WTC11 (cell line): ENCODE measurements at regions not wholly inside any gene's neighbourhood (a gene's known extent, or its start where the extent isn't known, plus 50 kb on each side); places are given as distances from the start of the nearest gene placed in this dataset.

Source experiments
- ATAC-seq: fragments of 200-7000 bp; cut with Tn5 transposase; 2 replicates; pipeline ENCODE4 v1.10.0; 2021; ENCODE audit warnings: mild to moderate bottlenecking, moderate library complexity
- CTCF ChIA-PET: fragments of 300-600 bp; sonication (Branson Sonifier 250); formaldehyde crosslinking; loops from one replicate; lab custom pipeline; 2021; ENCODE audit warnings: antibody characterized with exemption; lab: Charles Lee
- POLR2A ChIA-PET: fragments of 350-600 bp; sonication (Branson Sonifier 250); formaldehyde crosslinking; loops from one replicate; lab custom pipeline; 2021; ENCODE audit warnings: antibody characterized with exemption; lab: Charles Lee
- DNase-seq: peaks from one replicate; pipeline ENCODE4 v3.0.0; 2021; ENCODE audit warnings: low spot score
- H3K27ac Mint-ChIP-seq: 2 replicates; pipeline ENCODE4 v1.8.0; 2021; ENCODE audit warnings: mixed read lengths
- H3K27me3 Mint-ChIP-seq: 2 replicates; pipeline ENCODE4 v1.8.0; 2021; ENCODE audit warnings: low read depth, mild to moderate bottlenecking, moderate library complexity, mixed read lengths
- H3K36me3 Mint-ChIP-seq: 2 replicates; pipeline ENCODE4 v1.8.0; 2021; ENCODE audit warnings: mixed read lengths
- H3K4me1 Mint-ChIP-seq: 2 replicates; pipeline ENCODE4 v1.8.0; 2022; ENCODE audit warnings: mixed read lengths
- H3K4me3 Mint-ChIP-seq: 2 replicates; pipeline ENCODE4 v1.8.0; 2021; ENCODE audit warnings: mild to moderate bottlenecking, moderate library complexity, mixed read lengths
- H3K9me3 Mint-ChIP-seq: 2 replicates; pipeline ENCODE4 v1.8.0; 2021; ENCODE audit warnings: mixed read lengths
- AFF4 ChIP-seq: sonication (generic); formaldehyde crosslinking; IDR thresholded peaks from 2 replicates; pipeline ENCODE4 v1.8.1; 2023; ENCODE audit warnings: mild to moderate bottlenecking, missing genetic modification reagents, borderline replicate concordance
- CREM ChIP-seq: sonication (generic); formaldehyde crosslinking; IDR thresholded peaks from 2 replicates; pipeline ENCODE4 v1.8.1; 2022; ENCODE audit warnings: mild to moderate bottlenecking, missing genetic modification reagents, moderate library complexity
- ERG ChIP-seq: fragments of 250-450 bp; sonication (Bioruptor Pico); IDR thresholded peaks from 2 replicates; pipeline ENCODE4 v1.8.0; 2021; ENCODE audit warnings: mild to moderate bottlenecking
- FOXJ3 ChIP-seq: sonication (generic); formaldehyde crosslinking; IDR thresholded peaks from 2 replicates; pipeline ENCODE4 v1.9.0; 2021; ENCODE audit warnings: missing genetic modification reagents, mild to moderate bottlenecking, borderline replicate concordance
- HMGA2 ChIP-seq: fragments of 250-450 bp; sonication (Bioruptor Pico); IDR thresholded peaks from 2 replicates; pipeline ENCODE4 v1.4.0; 2021; ENCODE audit warnings: mild to moderate bottlenecking, moderate library complexity
- JAZF1 ChIP-seq: fragments of 250-450 bp; sonication (Bioruptor Pico); IDR thresholded peaks from 2 replicates; pipeline ENCODE4 v1.9.0; 2021; ENCODE audit warnings: moderate library complexity, mild to moderate bottlenecking, inconsistent platforms
- NR3C1 ChIP-seq: sonication (generic); formaldehyde crosslinking; conservative IDR thresholded peaks from 2 replicates; pipeline ENCODE4 v1.8.1; 2023; ENCODE audit warnings: low read depth, mild to moderate bottlenecking, missing genetic modification reagents
- PRRX2 ChIP-seq: fragments of 250-450 bp; sonication (Bioruptor Pico); IDR thresholded peaks from 2 replicates; pipeline ENCODE4 v1.8.0; 2021; ENCODE audit warnings: mild to moderate bottlenecking
- RORB ChIP-seq: fragments of 250-450 bp; sonication (Bioruptor Pico); IDR thresholded peaks from 2 replicates; pipeline ENCODE4 v1.9.0; 2021; ENCODE audit warnings: mild to moderate bottlenecking
- TCF7 ChIP-seq: sonication (generic); formaldehyde crosslinking; IDR thresholded peaks from 2 replicates; pipeline ENCODE4 v1.8.0; 2022; ENCODE audit warnings: mild to moderate bottlenecking, low read depth, missing genetic modification reagents, moderate library complexity
- ZBTB21 ChIP-seq: sonication (generic); formaldehyde crosslinking; IDR thresholded peaks from 2 replicates; pipeline ENCODE4 v1.8.1; 2023; ENCODE audit warnings: mild to moderate bottlenecking, missing genetic modification reagents, borderline replicate concordance
- ZBTB43 ChIP-seq: sonication (generic); formaldehyde crosslinking; IDR thresholded peaks from 2 replicates; pipeline ENCODE4 v1.8.1; 2023; ENCODE audit warnings: mild to moderate bottlenecking, missing genetic modification reagents
- ZNF121 ChIP-seq: sonication (generic); formaldehyde crosslinking; IDR thresholded peaks from 2 replicates; pipeline ENCODE4 v1.8.0; 2023; ENCODE audit warnings: missing genetic modification reagents
- ZNF281 ChIP-seq: sonication (generic); formaldehyde crosslinking; IDR thresholded peaks from 2 replicates; pipeline ENCODE4 v1.8.0; 2023; ENCODE audit warnings: mild to moderate bottlenecking, missing genetic modification reagents
- TF ChIP-seq, protein P1 (sequence below): sonication (generic); formaldehyde crosslinking; IDR thresholded peaks from 2 replicates; pipeline ENCODE4 v1.8.0; 2023; ENCODE audit warnings: missing genetic modification reagents, mild to moderate bottlenecking, borderline replicate concordance

GRCh38 chr18:42513441-42513840 lies 558.4 kb downstream of the PIK3C3 start (continued):
- TF ChIP-seq ERG (CRISPR knock-in tag) (no peak), ZBTB21 (CRISPR knock-in tag) (no peak)

- ATAC-seq: no peak
Measured at GRCh38 chr18:42514512-42514911, 559.5 kb downstream of the PIK3C3 start.

More at GRCh38 chr18:42514512-42514911, 559.5 kb downstream of the PIK3C3 start:
- peaks cover 5% of the 10 kb centered on the region for H3K4me1 Mint-ChIP-seq
- no peaks in the 10 kb centered on the region for H3K27me3 Mint-ChIP-seq
- ChIA-PET CTCF (no interaction called here), POLR2A (no interaction called here)
- H3K27ac Mint-ChIP-seq: no peak overlapping the region
- 0 out of 2 replicates have a peak, but pooled peaks cover 2% of the 10 kb centered on the region for H3K36me3 Mint-ChIP-seq
- peaks cover 6% of the 10 kb centered on the region for H3K9me3 Mint-ChIP-seq
- DNase-seq: no peak
- no peak overlapping the region for H3K4me3 Mint-ChIP-seq
- TF ChIP-seq ZNF281: no peak
- TF ChIP-seq ZBTB43 (CRISPR knock-in tag): no peak
- no peak for TF ChIP-seq NR3C1 (CRISPR knock-in tag)
- no peak for TF ChIP-seq TCF7 (CRISPR knock-in tag)
- TF ChIP-seq PRRX2 (CRISPR knock-in tag): no peak
- no peak for TF ChIP-seq JAZF1 (CRISPR knock-in tag)
- no peak for TF ChIP-seq FOXJ3 (CRISPR knock-in tag)
- TF ChIP-seq AFF4 (CRISPR knock-in tag): no peak
- TF ChIP-seq, protein P1, sequence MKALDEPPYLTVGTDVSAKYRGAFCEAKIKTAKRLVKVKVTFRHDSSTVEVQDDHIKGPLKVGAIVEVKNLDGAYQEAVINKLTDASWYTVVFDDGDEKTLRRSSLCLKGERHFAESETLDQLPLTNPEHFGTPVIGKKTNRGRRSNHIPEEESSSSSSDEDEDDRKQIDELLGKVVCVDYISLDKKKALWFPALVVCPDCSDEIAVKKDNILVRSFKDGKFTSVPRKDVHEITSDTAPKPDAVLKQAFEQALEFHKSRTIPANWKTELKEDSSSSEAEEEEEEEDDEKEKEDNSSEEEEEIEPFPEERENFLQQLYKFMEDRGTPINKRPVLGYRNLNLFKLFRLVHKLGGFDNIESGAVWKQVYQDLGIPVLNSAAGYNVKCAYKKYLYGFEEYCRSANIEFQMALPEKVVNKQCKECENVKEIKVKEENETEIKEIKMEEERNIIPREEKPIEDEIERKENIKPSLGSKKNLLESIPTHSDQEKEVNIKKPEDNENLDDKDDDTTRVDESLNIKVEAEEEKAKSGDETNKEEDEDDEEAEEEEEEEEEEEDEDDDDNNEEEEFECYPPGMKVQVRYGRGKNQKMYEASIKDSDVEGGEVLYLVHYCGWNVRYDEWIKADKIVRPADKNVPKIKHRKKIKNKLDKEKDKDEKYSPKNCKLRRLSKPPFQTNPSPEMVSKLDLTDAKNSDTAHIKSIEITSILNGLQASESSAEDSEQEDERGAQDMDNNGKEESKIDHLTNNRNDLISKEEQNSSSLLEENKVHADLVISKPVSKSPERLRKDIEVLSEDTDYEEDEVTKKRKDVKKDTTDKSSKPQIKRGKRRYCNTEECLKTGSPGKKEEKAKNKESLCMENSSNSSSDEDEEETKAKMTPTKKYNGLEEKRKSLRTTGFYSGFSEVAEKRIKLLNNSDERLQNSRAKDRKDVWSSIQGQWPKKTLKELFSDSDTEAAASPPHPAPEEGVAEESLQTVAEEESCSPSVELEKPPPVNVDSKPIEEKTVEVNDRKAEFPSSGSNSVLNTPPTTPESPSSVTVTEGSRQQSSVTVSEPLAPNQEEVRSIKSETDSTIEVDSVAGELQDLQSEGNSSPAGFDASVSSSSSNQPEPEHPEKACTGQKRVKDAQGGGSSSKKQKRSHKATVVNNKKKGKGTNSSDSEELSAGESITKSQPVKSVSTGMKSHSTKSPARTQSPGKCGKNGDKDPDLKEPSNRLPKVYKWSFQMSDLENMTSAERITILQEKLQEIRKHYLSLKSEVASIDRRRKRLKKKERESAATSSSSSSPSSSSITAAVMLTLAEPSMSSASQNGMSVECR (CRISPR knock-in tag): no peak
- no peak for TF ChIP-seq HMGA2 (CRISPR knock-in tag)
- TF ChIP-seq RORB (CRISPR knock-in tag): no peak
- TF ChIP-seq CREM (CRISPR knock-in tag): no peak
- no peak for TF ChIP-seq ZNF121 (CRISPR knock-in tag)
